ENCODE measurements at regions not wholly inside any gene's neighbourhood (a gene's known extent, or its start where the extent isn't known, plus 50 kb on each side); places are given as distances from the start of the nearest gene placed in this dataset.

DNA sequence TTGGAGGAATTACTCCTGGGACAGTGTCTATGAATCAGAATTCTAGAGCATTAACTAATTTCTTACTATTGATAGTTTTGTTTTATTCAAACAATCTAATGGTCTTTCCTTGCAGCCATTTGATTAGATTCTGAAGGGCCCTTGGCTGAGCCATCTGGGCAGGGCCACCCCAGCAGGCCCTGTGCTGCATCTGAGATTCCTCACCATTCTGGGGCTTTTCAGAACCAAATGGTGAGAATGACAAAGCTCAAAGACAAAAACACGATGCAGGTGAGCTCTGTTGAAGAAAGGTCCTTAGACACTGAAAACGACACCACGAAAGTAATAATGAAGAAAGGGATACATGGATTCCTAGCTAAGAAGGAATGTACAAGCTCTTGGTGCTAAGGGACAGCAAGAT is 321.0 kb upstream of the IRX4 start:
- DNase-seq (ENCODE audit: low read depth) (no peak), FAIRE-seq (no peak)
- TF ChIP-seq, protein P1, sequence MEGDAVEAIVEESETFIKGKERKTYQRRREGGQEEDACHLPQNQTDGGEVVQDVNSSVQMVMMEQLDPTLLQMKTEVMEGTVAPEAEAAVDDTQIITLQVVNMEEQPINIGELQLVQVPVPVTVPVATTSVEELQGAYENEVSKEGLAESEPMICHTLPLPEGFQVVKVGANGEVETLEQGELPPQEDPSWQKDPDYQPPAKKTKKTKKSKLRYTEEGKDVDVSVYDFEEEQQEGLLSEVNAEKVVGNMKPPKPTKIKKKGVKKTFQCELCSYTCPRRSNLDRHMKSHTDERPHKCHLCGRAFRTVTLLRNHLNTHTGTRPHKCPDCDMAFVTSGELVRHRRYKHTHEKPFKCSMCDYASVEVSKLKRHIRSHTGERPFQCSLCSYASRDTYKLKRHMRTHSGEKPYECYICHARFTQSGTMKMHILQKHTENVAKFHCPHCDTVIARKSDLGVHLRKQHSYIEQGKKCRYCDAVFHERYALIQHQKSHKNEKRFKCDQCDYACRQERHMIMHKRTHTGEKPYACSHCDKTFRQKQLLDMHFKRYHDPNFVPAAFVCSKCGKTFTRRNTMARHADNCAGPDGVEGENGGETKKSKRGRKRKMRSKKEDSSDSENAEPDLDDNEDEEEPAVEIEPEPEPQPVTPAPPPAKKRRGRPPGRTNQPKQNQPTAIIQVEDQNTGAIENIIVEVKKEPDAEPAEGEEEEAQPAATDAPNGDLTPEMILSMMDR (IDR thresholded peaks at IDR 0.05; ENCODE audit: insufficient read depth, low read length, severe bottlenecking) = no peak
- Histone ChIP-seq H3K36me3 (ENCODE audit: control insufficient read depth, insufficient read depth, low read length) (no peaks in the 10 kb centered on the region), H3K27me3 (ENCODE audit: control insufficient read depth, insufficient read depth, low read length) (no peaks in the 10 kb centered on the region), H3K4me3 (ENCODE audit: low read depth, low read length) (no peak overlapping the region)

DNA sequence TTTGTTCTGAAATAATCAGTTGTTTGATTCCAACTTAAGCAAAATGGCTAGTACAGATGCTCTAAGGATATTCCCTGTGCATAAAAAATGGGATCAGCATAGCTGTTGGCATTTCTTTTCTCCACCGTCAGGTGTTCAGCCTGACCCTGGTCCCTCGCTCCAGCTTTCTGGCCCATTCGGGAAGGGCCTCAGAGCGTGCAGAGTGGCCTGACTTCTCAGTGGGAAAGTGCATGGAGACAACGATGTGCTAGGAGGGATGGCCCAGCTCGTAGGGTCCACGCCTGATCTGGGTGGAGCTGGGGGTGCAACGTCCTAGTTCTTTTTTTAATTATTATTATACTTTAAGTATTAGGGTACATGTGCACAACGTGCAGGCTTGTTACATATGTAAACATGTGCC is 319.1 kb upstream of the IRX4 start:
- no peak overlapping the region for H3K4me3 ChIP-seq (ENCODE audit: low read depth, low read length)
- no peak for FAIRE-seq
- no peaks in the 10 kb centered on the region for H3K27me3 ChIP-seq (ENCODE audit: control insufficient read depth, insufficient read depth, low read length)
- DNase-seq (ENCODE audit: low read depth) = no peak
- TF ChIP-seq, protein P1 (IDR thresholded peaks at IDR 0.05; ENCODE audit: insufficient read depth, low read length, severe bottlenecking) = no peak
- no peaks in the 10 kb centered on the region for H3K36me3 ChIP-seq (ENCODE audit: control insufficient read depth, insufficient read depth, low read length)

DNA sequence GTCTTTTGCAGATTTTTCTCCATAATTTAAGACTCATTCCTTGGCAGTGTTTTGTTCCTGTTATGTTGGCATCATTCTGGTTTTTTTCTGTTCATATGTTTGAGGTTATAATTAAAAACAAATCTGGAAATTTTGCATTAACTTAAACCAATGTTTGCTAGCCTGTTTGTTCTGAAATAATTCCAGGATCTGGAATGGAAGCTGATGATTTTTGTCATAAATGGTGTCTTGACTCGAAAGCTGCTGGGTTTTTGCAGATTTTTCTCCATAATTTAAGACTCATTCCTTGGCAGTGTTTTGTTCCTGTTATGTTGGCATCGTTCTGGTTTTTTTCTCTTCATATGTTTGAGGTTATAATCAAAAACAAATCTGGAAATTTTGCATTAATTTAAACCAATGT is 318.7 kb upstream of the IRX4 start:
- DNase-seq (ENCODE audit: low read depth) = no peak
- H3K4me3 ChIP-seq (ENCODE audit: low read depth, low read length) = no peak overlapping the region
- FAIRE-seq = no peak
- no peaks in the 10 kb centered on the region for H3K27me3 ChIP-seq (ENCODE audit: control insufficient read depth, insufficient read depth, low read length)
- no peaks in the 10 kb centered on the region for H3K36me3 ChIP-seq (ENCODE audit: control insufficient read depth, insufficient read depth, low read length)
- TF ChIP-seq, protein P1 (IDR thresholded peaks at IDR 0.05; ENCODE audit: insufficient read depth, low read length, severe bottlenecking) = no peak

DNA sequence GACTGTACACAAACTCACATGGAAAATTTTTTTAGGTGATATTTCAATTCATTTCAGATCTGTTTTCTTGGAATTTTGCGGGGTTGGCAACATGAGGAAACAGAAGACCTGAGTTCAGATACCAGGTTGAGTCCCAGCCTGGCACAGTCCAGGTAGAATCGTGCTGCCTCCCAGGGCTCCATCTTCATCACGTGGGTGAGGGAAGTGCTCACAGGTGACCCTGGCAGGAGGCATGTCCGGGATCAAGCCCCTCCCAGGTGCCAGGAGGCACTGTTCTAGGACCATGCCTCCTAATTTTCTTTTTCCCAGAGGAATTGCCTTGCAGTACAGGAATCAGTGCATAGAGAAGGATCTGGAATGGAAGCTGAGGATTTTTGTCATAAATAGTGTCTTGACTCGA is 318.3 kb upstream of the IRX4 start:
- no peak for FAIRE-seq
- Histone ChIP-seq H3K4me3 (ENCODE audit: low read depth, low read length) (no peak overlapping the region), H3K36me3 (ENCODE audit: control insufficient read depth, insufficient read depth, low read length) (no peaks in the 10 kb centered on the region), H3K27me3 (ENCODE audit: control insufficient read depth, insufficient read depth, low read length) (no peaks in the 10 kb centered on the region)
- TF ChIP-seq, protein P1 (IDR thresholded peaks at IDR 0.05; ENCODE audit: insufficient read depth, low read length, severe bottlenecking) = no peak
- no peak for DNase-seq (ENCODE audit: low read depth)

DNA sequence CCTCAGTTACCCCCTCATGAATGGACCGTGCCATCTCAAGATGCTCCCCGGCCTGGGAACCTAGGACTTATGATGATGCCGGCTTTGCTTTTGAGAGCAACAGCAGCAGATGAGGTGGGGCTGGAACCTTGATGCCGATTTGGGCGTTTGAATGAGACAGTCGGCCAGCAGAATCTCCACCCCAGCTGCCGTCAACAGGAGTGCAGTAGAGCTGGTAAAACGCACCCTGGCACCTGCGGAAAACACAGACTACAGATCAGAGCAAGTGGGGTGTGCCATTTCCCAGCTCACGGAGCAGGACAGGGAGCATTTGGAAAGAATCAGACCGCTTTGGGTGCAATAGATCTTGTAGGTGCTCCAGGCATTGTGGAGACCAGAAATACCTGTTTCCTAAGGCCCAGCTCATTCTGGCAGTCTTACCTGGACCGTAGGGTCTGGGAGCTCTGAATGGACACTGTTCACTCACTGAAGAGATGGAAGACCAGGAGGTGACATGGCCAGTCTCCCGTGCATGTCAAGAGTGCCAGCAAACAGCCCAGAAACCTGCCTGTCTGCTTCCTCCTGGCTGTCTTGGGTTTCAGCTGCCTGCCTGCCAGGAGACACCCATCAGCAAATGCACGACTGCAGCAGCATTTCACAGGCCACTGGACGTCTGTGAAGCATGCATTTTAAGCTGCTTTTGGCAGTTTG is 317.7 kb upstream of the IRX4 start:
- DNase-seq (ENCODE audit: low read depth) = no peak
- no peak overlapping the region for H3K4me3 ChIP-seq (ENCODE audit: low read depth, low read length)
- FAIRE-seq = no peak
- TF ChIP-seq, protein P1 (IDR thresholded peaks at IDR 0.05; ENCODE audit: insufficient read depth, low read length, severe bottlenecking) = no peak
- no peaks in the 10 kb centered on the region for H3K36me3 ChIP-seq (ENCODE audit: control insufficient read depth, insufficient read depth, low read length)
- no peaks in the 10 kb centered on the region for H3K27me3 ChIP-seq (ENCODE audit: control insufficient read depth, insufficient read depth, low read length)

DNA sequence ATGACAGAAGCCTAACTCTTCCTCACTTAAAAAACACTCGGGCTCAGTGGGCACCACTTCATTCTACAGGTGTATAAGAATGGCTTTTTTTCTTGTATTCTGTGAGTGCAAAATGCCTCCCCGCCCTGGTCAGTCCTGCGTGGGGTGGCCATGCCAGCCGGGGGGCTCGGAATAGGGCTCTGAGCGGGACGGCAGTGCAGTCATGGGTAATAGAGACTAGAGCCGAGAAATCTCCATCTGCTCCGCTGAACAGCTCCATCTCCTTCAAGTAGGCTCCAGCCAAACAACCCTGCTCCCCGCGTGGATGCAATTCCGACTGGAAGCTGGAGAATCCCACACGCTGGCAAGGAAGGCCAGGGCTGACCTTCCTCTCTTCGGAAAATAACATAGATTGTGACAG is 317.0 kb upstream of the IRX4 start:
- Histone ChIP-seq H3K4me3 (ENCODE audit: low read depth, low read length) (no peak overlapping the region), H3K27me3 (ENCODE audit: control insufficient read depth, insufficient read depth, low read length) (no peaks in the 10 kb centered on the region), H3K36me3 (ENCODE audit: control insufficient read depth, insufficient read depth, low read length) (no peaks in the 10 kb centered on the region)
- DNase-seq (ENCODE audit: low read depth) = no peak
- no peak for FAIRE-seq
- TF ChIP-seq, protein P1 (IDR thresholded peaks at IDR 0.05; ENCODE audit: insufficient read depth, low read length, severe bottlenecking) = no peak
